ENCODE measurements at regions not wholly inside any gene's neighbourhood (a gene's known extent, or its start where the extent isn't known, plus 50 kb on each side); places are given as distances from the start of the nearest gene placed in this dataset.

DNA sequence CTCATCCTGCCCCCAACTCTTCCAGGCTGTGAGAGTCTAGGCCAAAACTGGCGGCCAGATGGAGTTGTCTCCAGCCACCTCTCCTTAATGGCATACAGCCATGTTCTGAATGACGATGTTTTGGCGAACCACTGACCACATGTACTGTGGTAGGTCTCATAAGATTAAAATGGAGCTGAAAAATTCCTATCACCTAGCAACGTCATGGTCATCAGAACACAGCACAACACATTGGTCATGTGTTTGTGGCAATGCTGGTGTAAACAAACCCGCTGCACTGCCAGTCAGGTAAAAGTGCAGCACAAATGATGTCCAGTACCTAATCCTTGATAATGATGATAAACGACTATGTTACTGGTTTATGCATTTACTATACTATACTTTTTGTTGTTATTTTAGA is 290.0 kb upstream of the MKI67 start:
- TF ChIP-seq MAX (IDR thresholded peaks at IDR 0.05; ENCODE audit: insufficient read depth, insufficient read length) (no peak), POLR2A (IDR thresholded peaks at IDR 0.05; ENCODE audit: low read depth, low read length) (no peak), EZH2 (IDR thresholded peaks at IDR 0.05; ENCODE audit: borderline replicate concordance, low read depth, low read length, severe bottlenecking) (no peak), CTCF (IDR thresholded peaks at IDR 0.05; ENCODE audit: extremely low read depth in 1 of 2, insufficient read depth in 1 of 2, low read depth in 1 of 2, low read length in 2 of 2) (no peak), FOS (IDR thresholded peaks at IDR 0.05; ENCODE audit: borderline replicate concordance, insufficient read depth, low read length) (no peak)
